ENCODE measurements at regions not wholly inside any gene's neighbourhood (a gene's known extent, or its start where the extent isn't known, plus 50 kb on each side); places are given as distances from the start of the nearest gene placed in this dataset.
"Not testable (repeated sequence)": the region's sequence is repeated elsewhere in the genome, so short reads cannot be mapped to it uniquely, and the experiment has no call there.

DNA sequence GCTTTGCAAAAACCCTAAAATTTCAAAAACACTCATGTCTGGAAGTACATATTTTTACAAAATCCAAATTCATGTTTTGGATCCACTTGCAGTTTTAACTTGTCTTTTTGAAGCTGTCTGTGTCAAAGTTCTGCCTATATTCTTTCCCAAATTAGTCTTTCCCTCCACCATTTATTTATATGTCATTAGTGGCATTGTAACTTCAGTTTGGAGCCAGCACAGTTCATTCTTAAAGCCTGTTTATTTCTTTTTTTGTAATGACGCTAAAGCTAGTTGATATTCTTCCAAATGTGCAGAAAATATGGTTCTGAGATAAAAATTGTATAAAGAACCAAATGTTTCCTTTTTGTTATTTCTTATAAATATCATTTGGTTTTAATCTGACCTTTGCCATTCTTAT lies 2039.3 kb downstream of the OLFM4 start:
- DNase-seq: no peak

DNA sequence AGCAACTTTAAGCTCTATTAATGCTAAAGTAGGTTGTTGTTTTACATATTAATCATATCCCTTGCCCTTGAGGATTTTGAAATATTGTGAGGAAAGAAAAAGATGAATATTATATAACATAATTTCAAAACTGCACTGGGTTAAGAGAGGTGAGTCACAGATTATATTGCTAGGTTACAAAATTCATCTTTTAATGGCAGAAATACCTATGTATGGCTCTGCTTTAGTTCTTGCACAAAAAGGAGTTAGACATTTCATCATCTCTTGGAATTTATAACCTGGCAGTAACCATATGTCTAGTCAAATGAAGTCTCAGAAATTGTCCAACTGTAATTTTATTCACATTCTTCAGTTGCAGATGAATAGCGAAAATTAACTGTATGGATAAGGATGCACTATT lies 2041.1 kb downstream of the OLFM4 start:
- DNase-seq: no peak

DNA sequence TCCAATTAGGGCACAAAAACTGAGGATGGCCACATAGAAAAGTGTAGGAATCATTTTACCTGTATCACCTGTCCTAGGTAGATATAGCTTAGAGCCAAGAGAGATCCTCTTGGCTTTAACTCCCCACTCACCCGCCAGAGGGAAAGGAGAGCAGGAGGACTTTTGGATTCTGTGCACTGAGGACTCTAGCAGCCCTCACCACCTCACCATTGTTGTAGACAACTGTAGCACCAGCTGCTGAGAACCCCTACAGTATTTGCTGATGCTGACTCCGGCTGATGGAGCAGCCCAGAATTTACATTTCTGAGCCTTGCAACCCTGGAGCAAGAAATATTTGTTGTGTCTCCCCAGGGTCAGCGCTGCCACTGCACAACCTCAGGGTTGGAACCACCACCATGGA lies 2044.4 kb downstream of the OLFM4 start:
- no peak for DNase-seq

DNA sequence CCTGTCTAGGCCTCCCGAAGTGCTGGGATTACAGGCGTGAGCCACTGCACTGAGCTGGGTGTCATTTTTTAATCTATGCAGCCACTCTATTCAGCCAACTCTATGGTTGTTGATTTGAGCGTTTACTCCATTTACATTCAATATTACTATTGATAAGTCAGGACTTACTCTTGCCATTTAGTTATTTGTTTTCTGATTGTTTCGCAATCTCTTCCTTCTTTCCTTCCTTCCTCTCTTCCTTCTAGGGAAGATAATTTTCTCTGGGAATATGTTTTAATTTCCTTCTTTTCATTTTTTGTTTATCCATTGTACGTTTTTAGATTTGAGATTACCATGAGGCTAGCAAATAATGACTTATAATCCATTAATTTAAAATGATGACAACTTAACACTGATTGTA lies 2056.0 kb downstream of the OLFM4 start:
- no peak for DNase-seq

DNA sequence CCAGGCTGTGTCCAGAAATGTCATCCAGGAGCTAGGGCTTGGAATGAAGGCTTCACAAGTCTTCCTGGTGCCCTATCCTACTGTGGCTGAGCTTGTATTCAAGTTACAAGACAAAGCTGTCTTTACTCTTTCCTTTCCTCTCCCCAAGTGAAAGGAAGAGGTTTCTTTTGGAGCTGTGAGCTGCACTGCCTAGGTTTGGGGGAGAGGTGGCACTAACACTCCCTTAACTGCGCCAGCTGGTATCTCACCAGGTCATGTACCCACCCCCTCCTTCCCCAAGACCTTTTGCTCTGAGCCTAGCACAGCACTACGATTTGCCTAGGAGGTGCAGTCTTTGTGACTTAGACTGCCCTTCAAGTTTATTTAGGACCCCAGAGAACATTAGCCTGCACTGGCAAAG lies 2053.6 kb upstream of the PRR20A start:
- no peak for DNase-seq

DNA sequence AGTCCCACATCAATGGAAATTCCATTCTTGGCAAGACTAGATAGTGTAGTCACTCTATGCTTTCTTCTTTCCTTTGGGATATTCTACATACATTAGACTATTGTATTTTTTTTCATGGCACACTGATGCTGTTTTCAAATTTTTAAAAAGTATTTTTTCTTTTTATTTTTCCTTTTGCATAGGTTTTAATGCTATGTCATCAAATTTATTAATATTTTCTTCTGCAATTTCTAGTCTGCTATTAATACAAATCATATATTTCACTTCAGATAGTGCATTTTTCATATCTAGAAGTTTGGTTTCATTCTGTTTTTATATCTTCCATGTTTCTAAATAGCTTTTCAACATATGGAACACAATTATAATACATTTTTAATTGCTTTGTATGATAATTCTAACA lies 2050.1 kb upstream of the PRR20A start:
- no peak for DNase-seq

GRCh38 chr13:55091172-55091571 lies 2049.5 kb upstream of the PRR20A start:
- DNase-seq: no peak

DNA sequence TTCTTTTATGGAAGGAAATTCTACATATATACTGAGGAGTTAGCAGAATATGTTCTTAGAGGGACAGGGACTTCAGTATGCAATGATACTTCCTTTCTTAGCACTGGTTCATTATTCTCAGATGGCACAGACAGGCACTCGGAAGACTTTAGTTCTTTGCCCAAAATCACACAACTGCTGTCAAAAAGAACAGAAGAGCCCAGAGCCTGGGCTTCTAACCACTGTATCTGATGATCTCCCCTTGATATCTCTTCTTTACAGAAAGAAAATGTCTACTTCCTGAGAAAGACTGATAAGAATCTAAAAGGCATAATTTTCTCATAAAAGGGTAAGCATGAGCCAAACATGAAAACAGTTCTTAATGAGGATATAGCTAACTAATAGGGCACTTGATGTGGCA lies 2034.2 kb upstream of the PRR20A start:
- DNase-seq: no peak

- no peak for DNase-seq
Measured at GRCh38 chr13:55120631-55121030, 2020.1 kb upstream of the PRR20A start.

DNA sequence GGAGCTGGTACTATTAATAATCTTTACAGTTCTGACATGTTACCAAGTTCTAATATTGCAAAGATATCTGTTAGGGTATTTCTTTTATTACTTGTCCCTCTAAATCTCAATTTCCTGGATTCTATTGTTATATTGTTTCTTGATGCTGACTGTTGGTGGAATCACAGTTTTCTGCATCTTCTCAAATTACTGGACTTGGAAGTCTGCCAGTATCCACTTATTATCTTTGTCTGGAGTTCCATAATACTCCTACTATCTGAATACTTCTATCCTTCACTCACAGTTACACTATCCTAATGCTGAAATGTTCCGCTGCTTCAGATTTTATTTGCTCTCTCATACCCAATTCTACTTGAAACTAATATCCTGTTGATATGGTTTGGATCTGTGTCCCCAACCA lies 1985.7 kb upstream of the PRR20A start:
- DNase-seq: no peak

DNA sequence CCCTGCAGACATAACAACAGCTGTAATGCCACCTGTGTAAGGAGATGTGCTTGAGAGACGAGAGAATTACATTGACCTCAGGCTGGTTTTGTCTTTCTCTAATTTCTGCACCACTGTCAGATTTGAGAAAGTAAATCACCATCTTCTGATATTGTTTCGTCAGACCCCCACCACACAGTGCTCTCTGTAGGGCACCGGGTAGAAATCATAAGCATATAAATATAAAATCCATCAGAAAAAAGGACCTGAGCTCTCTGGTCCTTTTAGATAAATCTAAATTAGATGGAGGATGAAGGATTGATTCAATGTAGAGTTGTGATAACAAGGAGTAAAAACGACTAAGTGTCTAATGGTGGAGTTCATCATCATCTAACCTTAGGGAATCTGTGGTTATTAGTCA lies 1981.0 kb upstream of the PRR20A start:
- no peak for DNase-seq

GRCh38 chr13:55160867-55161266 lies 1979.9 kb upstream of the PRR20A start:
- peak; percentile 20 for DNase-seq

DNA sequence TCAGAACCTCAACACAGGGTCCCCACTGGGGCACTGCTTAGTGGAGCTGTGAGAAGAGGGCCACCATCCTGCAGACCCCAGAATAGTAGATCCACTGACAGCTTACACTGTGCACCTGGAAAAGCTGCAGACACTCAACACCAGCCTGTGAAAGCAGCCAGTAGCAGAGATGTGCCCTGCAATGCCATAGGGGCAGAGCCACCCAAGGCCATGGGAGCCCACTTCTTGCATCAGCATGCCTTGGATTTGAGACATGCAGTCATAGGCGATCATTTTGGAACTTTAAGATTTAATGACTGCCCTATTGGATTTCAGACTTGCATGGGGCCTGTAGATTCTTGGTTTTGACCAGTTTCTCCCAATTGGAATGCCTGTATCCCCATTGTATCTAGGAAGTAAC lies 1962.1 kb upstream of the PRR20A start:
- not testable (repeated sequence) for DNase-seq

DNA sequence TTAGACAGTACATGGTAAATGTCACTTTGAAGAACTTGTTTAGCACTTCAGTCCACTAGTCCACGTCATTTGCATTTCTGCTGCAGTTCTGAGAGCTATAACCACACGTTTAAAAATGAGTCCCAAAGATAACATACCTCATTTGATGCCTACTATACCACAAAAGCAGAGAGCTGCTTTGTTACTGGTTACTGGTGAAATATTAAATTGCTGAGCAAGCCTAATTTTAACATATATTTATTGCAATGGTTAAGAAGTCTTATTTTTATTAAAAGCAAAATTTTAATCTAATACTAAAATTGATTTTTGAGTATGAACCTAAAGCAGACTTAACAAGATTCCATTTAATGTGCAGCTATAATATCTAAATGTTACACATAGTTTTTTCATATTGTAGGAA lies 1949.7 kb upstream of the PRR20A start:
- DNase-seq: peak; percentile 14

DNA sequence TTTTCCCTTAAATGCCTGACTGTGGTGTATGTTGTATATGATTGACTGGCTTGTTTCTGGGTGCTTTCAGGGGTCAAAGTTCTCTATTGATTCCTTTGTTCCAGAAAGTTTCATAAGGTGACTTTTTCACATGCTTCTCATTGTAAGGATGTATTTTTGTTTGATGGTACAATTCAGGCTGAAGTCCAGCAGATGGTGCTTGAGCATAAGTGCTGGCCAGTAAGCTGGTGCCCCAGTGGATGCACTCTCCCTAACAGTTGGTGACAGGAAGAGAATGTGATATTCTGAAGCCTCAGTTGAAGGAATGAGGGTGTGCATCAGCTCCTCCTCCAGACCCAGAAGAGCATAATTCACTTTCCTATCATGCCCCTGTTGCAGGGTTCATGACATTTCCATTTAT lies 1941.6 kb upstream of the PRR20A start:
- no peak for DNase-seq

GRCh38 chr13:55214841-55215345 lies 1925.8 kb upstream of the PRR20A start:
- no peak for DNase-seq

- no peak for DNase-seq
Measured at GRCh38 chr13:55219538-55219937, 1921.2 kb upstream of the PRR20A start.

DNA sequence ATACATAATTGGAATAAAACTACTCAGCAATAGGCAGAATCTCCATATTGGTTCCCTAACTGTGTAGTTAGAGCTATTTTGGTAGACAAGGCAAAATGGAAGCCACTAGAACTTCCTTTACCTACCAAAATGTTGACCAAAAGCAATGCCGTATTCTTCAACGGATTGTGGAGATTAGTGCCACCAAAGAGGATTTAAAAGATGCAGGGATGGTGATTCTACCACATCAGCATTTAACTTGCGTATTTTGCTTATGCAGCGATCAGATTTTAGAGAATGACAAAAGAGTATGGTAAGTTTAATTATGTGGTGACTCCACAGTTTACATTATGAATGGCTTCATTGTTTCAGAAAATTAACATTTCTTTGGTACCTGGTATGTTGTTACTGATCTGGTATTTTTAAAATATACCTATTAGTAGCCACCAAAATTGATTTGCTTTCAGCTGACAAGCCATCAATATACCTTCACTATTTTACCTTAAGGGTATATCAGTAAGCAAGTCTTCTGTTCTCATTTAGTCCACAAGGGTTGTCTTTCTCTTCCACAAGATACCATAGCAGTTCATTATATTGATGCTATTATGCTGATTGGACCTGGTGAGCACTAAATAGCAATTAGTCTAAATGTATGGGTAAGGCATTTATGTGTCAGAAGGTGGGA lies 1910.7 kb upstream of the PRR20A start:
- no peak for DNase-seq

DNA sequence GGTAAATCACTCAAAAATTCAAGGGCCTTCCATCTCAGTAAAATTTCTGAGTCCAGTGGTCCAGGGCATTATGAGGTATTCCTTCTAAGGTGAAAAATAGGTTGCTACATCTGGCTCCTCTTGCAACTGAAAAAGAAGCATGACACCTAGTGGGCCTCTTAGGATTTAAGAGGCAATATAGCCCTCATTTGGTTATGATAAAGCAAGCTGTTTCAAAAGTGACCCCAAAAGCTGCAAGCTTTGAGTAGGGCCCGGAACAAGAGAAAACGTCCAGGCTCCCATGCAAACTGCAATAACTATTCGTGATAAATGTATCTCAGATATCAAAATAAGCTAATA lies 1910.2 kb upstream of the PRR20A start:
- no peak for DNase-seq

DNA sequence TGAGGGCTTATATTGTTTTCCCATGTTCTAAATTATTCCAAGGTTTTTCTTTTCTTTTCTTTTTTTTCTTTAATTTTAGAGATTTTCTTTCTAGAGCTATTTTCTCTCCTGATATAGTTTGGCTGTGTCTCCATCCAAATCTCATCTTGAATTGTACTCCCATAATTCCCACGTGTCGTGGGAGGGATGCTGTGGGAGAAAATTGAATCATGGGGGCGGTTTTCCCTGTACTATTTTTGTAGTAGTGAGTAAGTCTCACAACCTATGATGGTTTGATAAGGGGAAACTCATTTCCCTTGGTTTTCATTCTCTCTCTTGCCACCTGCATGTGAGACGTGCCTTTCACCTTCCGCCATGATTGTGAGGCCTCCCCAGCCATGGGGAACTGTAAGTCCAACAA lies 1906.4 kb upstream of the PRR20A start:
- no peak for DNase-seq

DNA sequence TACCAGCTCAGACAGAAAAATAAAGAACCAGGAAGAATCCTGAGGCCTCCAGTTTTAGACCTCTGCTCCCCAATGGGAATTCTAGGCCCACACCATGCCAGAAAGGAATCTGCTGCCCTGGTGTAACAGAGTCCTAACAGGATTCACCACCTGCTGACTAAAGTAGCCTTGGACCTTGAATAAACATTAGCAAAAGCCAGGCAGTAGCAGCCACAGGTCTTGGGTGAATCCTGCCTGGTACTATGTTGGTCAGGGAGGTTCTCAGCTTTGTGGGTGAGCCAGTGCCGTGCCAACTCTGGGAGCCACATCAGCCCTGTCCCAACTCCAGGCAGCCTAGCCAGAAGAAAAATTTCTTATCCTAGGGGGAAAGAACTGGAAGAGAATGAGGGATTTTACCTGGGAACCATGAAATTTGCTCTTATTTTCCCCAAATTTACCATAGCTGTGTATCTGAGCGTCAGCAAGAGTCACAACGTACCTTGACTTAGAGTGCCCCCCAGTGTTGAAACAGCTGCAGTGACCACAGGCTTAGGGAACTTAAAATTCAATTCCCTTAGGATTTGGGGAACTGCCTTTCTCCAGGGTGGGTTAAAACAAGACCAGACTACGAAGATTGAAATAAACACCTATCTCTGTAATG lies 1895.6 kb upstream of the PRR20A start:
- DNase-seq: peak; percentile 13

- DNase-seq: no peak
Measured at GRCh38 chr13:55255236-55255635, 1885.5 kb upstream of the PRR20A start.

DNA sequence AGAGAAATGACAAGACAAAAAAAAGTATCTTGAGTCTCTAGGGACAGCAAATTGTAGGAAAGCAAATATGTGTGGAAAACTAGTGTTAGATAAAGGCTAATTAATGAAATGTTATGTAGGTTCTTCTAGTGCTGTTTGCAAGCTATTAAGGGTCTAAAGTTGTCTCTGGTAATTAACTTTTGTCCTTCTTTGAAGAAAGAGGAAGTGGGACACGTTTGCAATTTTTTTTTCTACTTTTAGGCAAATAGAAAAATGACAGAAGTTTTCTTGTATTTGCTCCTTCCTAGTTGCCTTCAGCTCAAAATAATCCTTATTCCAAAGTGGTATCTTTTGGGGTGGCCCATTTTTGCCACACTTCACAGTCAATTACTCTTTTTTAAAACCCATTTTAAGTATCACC lies 1877.7 kb upstream of the PRR20A start:
- no peak for DNase-seq

DNA sequence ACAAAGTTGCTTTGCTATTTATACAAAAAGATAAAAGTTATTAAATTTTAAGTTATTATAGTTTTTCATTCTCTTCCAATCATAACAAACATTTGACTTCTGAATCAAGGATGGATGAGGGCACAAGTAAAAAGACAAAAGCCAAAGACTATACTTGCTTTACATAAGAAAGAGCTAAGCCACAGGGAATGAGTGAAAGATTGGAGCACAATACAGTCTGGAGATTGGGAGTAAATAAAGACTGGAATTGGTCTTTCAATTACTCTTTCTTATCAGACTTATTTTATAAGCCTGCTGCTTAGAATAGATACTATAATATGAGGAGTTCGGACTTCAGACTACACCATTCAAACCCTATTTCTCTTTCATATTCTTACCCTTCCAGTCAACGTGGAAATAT lies 1874.1 kb upstream of the PRR20A start:
- DNase-seq: no peak

DNA sequence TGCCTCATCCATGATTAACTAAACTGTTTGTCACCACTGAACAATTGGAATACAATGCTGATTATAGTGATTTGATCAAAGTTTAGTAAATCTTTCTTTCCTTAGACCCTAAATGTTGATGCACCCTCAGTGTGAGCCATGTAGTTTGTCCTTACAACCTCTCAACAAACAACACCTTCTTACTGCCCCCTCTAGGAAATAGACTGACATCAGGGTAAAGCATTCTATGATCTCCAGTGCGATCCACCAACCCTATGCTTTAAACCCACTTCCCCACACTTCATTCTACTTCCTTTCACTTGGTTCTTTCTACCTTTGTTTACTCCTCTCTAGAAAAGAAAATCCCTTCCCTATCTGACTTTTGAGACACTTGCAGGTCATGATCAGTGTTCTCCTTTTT lies 1842.5 kb upstream of the PRR20A start:
- DNase-seq: no peak
